GM12878 (cell line): ENCODE measurements at regions not wholly inside any gene's neighbourhood (a gene's known extent, or its start where the extent isn't known, plus 50 kb on each side); places are given as distances from the start of the nearest gene placed in this dataset.

Source experiments
- ATAC-seq: fragments of 200-7000 bp; cut with Tn5 transposase; 3 replicates; pipeline ENCODE4 v1.9.1; 2020; ENCODE audit warnings: mild to moderate bottlenecking, moderate library complexity
- BruUV-seq: library from RNA; stranded (reverse); fragments of 400-500 nt; replicated peaks from 2 replicates; lab custom pipeline; 2021; lab: Mats Ljungman, UMichigan
- CTCF ChIA-PET: fragments of 300-600 bp; sonication (Branson Sonifier 250); formaldehyde crosslinking; extraction: SDS; loops from one replicate; lab custom pipeline; 2021; ENCODE audit warnings: inconsistent platforms; lab: Yijun Ruan, JAX
- POLR2A ChIA-PET: fragments of 350-600 bp; formaldehyde crosslinking; extraction: SDS; loops from one replicate; lab custom pipeline; 2021; ENCODE audit warnings: inconsistent platforms; lab: Charles Lee
- RAD21 ChIA-PET: fragments of 300-600 bp; sonication (Branson Sonifier 250); formaldehyde crosslinking; loops from one replicate; lab custom pipeline; 2023; ENCODE audit warnings: antibody characterized with exemption; ENCODE audit not compliant: unreplicated experiment; lab: Charles Lee
- SMC1A ChIA-PET: fragments of 300-600 bp; sonication (Branson Sonifier 250); formaldehyde crosslinking; loops from one replicate; lab custom pipeline; 2023; ENCODE audit not compliant: unreplicated experiment, uncharacterized antibody; lab: Charles Lee
- DNase-seq: peaks from one replicate; pipeline ENCODE4 v3.0.0-alpha.2; 2011; ENCODE audit warnings: low read depth, low spot score
- FAIRE-seq: peaks from 3 replicates; lab custom pipeline; 2011; peaks lifted over from hg19 to GRCh38; lab: Jason Lieb, UNC
- H2AFZ ChIP-seq: 2 replicates; pipeline ENCODE4 v1.6.0; 2011; ENCODE audit warnings: low read depth, low read length, control low read depth; ENCODE audit not compliant: control insufficient read depth
- H3K27ac ChIP-seq: 2 replicates; pipeline ENCODE4 v1.5.1; 2011; ENCODE audit warnings: control low read depth; ENCODE audit not compliant: control insufficient read depth, insufficient read depth
- H3K27me3 ChIP-seq, 2 experiments: replicated peaks in 1 of 2; 2 replicates each; pipeline versions ENCODE4 v1.6.0 to v1.6.1; 2011; ENCODE audit warnings: low read length in 1 of 2; ENCODE audit not compliant: control insufficient read depth in 2 of 2, insufficient read depth in 2 of 2
- H3K36me3 ChIP-seq, 2 experiments: 2 replicates each; pipeline ENCODE4 v1.5.1; 2011; ENCODE audit warnings: low read length in 1 of 2; ENCODE audit not compliant: control insufficient read depth in 2 of 2, insufficient read depth in 2 of 2
- H3K4me1 ChIP-seq: 2 replicates; pipeline ENCODE4 v1.6.1; 2011; ENCODE audit warnings: mild to moderate bottlenecking, low read length, moderate library complexity, mixed read lengths; ENCODE audit not compliant: control insufficient read depth, insufficient read depth
- H3K4me2 ChIP-seq: 2 replicates; pipeline ENCODE4 v1.6.0; 2011; ENCODE audit warnings: control low read depth; ENCODE audit not compliant: control insufficient read depth, insufficient read depth
- H3K4me3 ChIP-seq: fragments of 200-600 bp; sonication (generic); 2 replicates; pipeline ENCODE4 v1.5.1; 2016
- H3K79me2 ChIP-seq: 2 replicates; pipeline ENCODE4 v1.6.0; 2011; ENCODE audit warnings: low read length; ENCODE audit not compliant: control insufficient read depth, insufficient read depth
- H3K9ac ChIP-seq: 2 replicates; pipeline ENCODE4 v1.8.0; 2011; ENCODE audit warnings: low read length, control low read depth, mixed read lengths; ENCODE audit not compliant: control insufficient read depth, insufficient read depth
- H3K9me3 ChIP-seq: replicated peaks from 3 replicates; pipeline ENCODE4 v1.5.1; 2011; ENCODE audit warnings: mild to moderate bottlenecking, low read length; ENCODE audit not compliant: control insufficient read depth, insufficient read depth
- H4K20me1 ChIP-seq: 2 replicates; pipeline ENCODE4 v1.6.0; 2011; ENCODE audit not compliant: control insufficient read depth, insufficient read depth
- CHD4 ChIP-seq: fragments of 200-600 bp; sonication (generic); IDR thresholded peaks from 2 replicates; pipeline ENCODE4 v1.6.1; 2016; ENCODE audit warnings: mild to moderate bottlenecking
- CUX1 ChIP-seq: IDR thresholded peaks from 2 replicates; pipeline ENCODE4 v1.6.1; 2012; ENCODE audit warnings: improper control_type of control experiment, low read depth, low read length; ENCODE audit not compliant: insufficient replicate concordance
- EGR1 ChIP-seq, 2 experiments: IDR thresholded peaks; 1 replicate in 1 of 2; 2 replicates in 1 of 2; pipeline ENCODE4 v1.6.1; 2011 to 2012; ENCODE audit warnings: low read depth in 2 of 2, low read length in 2 of 2, borderline replicate concordance in 1 of 2, mild to moderate bottlenecking in 1 of 2, moderate library complexity in 1 of 2
- FOS ChIP-seq: IDR thresholded peaks from 3 replicates; pipeline ENCODE4 v1.6.1; 2011; ENCODE audit warnings: borderline replicate concordance; ENCODE audit not compliant: insufficient read length; ENCODE audit errors: extremely low read depth
- HCFC1 ChIP-seq: fragments of 150-350 bp; IDR thresholded peaks from 2 replicates; pipeline ENCODE4 v1.6.1; 2014; ENCODE audit warnings: low read length
- MAX ChIP-seq: IDR thresholded peaks from 2 replicates; pipeline ENCODE4 v1.6.1; 2012; ENCODE audit warnings: low read depth, low read length, improper control_type of control experiment
- MYB ChIP-seq: fragments of 150-350 bp; IDR thresholded peaks from 2 replicates; pipeline ENCODE4 v1.6.1; 2014; ENCODE audit warnings: mild to moderate bottlenecking, low read depth, low read length, borderline replicate concordance
- POLR2AphosphoS5 ChIP-seq: IDR thresholded peaks from 2 replicates; pipeline ENCODE4 v1.6.1; 2011; ENCODE audit warnings: mild to moderate bottlenecking, low read length, inconsistent platforms
- RAD51 ChIP-seq: fragments of 450-650 bp; IDR thresholded peaks from 2 replicates; pipeline ENCODE4 v1.6.1; 2016; ENCODE audit warnings: moderate library complexity, mild to moderate bottlenecking, inconsistent platforms
- REST ChIP-seq: IDR thresholded peaks from 2 replicates; pipeline ENCODE4 v1.6.1; 2012; ENCODE audit warnings: mild to moderate bottlenecking, low read depth, low read length
- ZNF207 ChIP-seq: fragments of 450-650 bp; IDR thresholded peaks from 2 replicates; pipeline ENCODE4 v1.6.1; 2014; ENCODE audit warnings: antibody characterized with exemption, mild to moderate bottlenecking, borderline replicate concordance
- ZNF687 ChIP-seq: fragments of 450-650 bp; IDR thresholded peaks from 2 replicates; pipeline ENCODE4 v1.6.1; 2017; ENCODE audit warnings: mild to moderate bottlenecking, moderate library complexity
- WGBS: methylation state at CpG from one replicate; pipeline ENCODE4 v1.1.6; 2016; ENCODE audit warnings: low lambda C conversion rate; ENCODE audit not compliant: insufficient replicate concordance, insufficient coverage; ENCODE audit errors: missing lambda C conversion rate; 5-methylcytosine and 5-hydroxymethylcytosine counted together
- in situ Hi-C: fragments of 300-500 bp; cut with MboI; formaldehyde crosslinking; loops from 9 replicates; pipeline ENCODE4 v1.14.3; 2018; ENCODE audit warnings: mixed read lengths
- intact Hi-C: fragments of 100-400 bp; cut with micrococcal nuclease; formaldehyde crosslinking; loops from one replicate; pipeline ENCODE4 v1.14.2; 2022; ENCODE audit not compliant: unreplicated experiment

GRCh38 chr13:111031531-111031961 lies 83.6 kb upstream of the ARHGEF7 start:
- Histone ChIP-seq H3K27ac (no peak overlapping the region), H3K79me2 (no peaks in the 10 kb centered on the region), H3K4me2 (no peak overlapping the region), H4K20me1 (no peaks in the 10 kb centered on the region), H3K9ac (no peak overlapping the region), H3K27me3 (no peaks in the 10 kb centered on the region), H3K36me3 (no peaks in the 10 kb centered on the region), H3K9me3 (no peaks in the 10 kb centered on the region), H3K4me3 (no peak overlapping the region), H3K4me1 (no peaks in the 10 kb centered on the region), H2AFZ (no peak overlapping the region)
- 25% methylated on average over 8 of the region's 8 CpGs for WGBS
- in situ Hi-C loops (no loop called here), intact Hi-C loops (no loop called here)
- ChIA-PET SMC1A (no interaction called here), POLR2A (no interaction called here), CTCF (interaction anchor here (0.8 to 1.1 kb wide), 2 partner anchors 36 to 87 kb away, joined by 3 to 5 read pairs; no protein-coding TSS in a partner anchor), RAD21 (no interaction called here)
- DNase-seq (no peak), ATAC-seq (no peak), FAIRE-seq (no peak)
- BruUV-seq = no TSS peak
- TF ChIP-seq MYB (no peak), HCFC1 (no peak), CUX1 (no peak), CHD4 (no peak), RAD51 (no peak), MAX (no peak), FOS (no peak), POLR2AphosphoS5 (no peak), REST (no peak), ZNF687 (no peak), ZNF207 (no peak), EGR1 (IDR thresholded peaks at IDR 0.05; ENCODE audit: borderline replicate concordance in 1 of 2, low read depth in 2 of 2, low read length in 2 of 2) (no peak)
